ENCODE measurements at regions not wholly inside any gene's neighbourhood (a gene's known extent, or its start where the extent isn't known, plus 50 kb on each side); places are given as distances from the start of the nearest gene placed in this dataset.

DNA sequence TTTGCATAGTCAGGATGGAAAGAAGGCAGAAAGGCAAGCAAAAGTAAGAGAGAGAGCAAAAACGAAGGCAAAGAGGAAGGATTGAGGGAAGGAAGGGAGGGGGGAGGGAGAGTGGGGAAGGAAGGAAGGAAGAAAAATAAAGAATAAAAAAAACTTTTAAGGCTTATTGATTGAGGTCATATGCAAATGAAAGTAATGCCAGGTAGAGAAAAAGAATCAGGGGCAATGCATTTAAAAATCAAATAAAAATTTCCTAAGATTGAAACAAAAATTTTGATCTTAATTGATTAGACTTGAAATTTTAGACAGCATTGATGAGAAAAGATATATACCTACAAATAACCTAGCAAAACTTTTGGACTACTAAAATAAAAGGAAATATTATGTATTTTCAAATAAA lies 153.9 kb upstream of the KIF2B start:
- CTCF ChIA-PET = no interaction called here
- no peak overlapping the region for H3K27ac Mint-ChIP-seq (ENCODE audit: unreplicated experiment)
- no peak overlapping the region for H3K4me3 Mint-ChIP-seq (ENCODE audit: unreplicated experiment)
- H3K36me3 Mint-ChIP-seq (ENCODE audit: insufficient read depth, unreplicated experiment) = no peaks in the 10 kb centered on the region
- H3K9me3 Mint-ChIP-seq (ENCODE audit: unreplicated experiment) = peaks cover 37% of the 10 kb centered on the region
- H3K9me3 ChIP-seq = 0 out of 2 replicates have a peak, but pooled peaks cover 3% of the 10 kb centered on the region
- H3K27me3 Mint-ChIP-seq (ENCODE audit: insufficient read depth, unreplicated experiment) = no peaks in the 10 kb centered on the region
- no peaks in the 10 kb centered on the region for H3K27me3 ChIP-seq (replicated peaks; ENCODE audit: control insufficient read depth, insufficient read depth, low read length)
- TF ChIP-seq, protein P1, sequence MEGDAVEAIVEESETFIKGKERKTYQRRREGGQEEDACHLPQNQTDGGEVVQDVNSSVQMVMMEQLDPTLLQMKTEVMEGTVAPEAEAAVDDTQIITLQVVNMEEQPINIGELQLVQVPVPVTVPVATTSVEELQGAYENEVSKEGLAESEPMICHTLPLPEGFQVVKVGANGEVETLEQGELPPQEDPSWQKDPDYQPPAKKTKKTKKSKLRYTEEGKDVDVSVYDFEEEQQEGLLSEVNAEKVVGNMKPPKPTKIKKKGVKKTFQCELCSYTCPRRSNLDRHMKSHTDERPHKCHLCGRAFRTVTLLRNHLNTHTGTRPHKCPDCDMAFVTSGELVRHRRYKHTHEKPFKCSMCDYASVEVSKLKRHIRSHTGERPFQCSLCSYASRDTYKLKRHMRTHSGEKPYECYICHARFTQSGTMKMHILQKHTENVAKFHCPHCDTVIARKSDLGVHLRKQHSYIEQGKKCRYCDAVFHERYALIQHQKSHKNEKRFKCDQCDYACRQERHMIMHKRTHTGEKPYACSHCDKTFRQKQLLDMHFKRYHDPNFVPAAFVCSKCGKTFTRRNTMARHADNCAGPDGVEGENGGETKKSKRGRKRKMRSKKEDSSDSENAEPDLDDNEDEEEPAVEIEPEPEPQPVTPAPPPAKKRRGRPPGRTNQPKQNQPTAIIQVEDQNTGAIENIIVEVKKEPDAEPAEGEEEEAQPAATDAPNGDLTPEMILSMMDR (IDR thresholded peaks at IDR 0.05; ENCODE audit: insufficient read depth in 1 of 2, low read depth in 1 of 2, low read length in 1 of 2, severe bottlenecking in 1 of 2, unreplicated experiment in 1 of 2) = no peak
- no TSS peak for BruUV-seq (replicated peaks)
- no peaks in the 10 kb centered on the region for H3K4me1 ChIP-seq
- H3K36me3 ChIP-seq (ENCODE audit: control insufficient read depth, insufficient read depth, low read length) = no peaks in the 10 kb centered on the region
- H3K4me3 ChIP-seq (ENCODE audit: low read depth, low read length) = no peak overlapping the region
- DNase-seq = no peak
- intact Hi-C loops (cut with micrococcal nuclease; ENCODE audit: unreplicated experiment) = no loop called here
- POLR2A ChIA-PET = no interaction called here
- peaks cover 8% of the 10 kb centered on the region for H3K4me1 Mint-ChIP-seq (ENCODE audit: low read depth, unreplicated experiment)

DNA sequence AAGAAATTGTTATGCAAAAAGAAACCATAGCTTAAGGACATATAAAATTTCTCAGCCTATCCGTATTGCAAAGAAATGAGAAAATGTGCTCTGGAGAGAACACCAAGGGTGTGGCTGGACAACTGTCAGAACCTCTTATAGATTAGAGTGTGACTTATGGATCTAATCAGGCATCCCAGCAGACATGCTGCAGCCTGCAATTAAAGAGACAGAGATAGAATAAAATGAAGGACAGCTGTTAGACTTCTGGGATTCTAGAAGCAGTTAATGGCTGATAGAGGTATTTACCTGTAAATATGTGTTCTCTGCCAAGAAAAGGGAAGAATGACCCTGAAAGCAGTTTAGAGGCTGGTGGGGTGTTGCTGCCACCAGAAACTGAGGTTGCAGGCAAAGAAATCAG lies 160.1 kb upstream of the KIF2B start:
- H3K27me3 ChIP-seq (replicated peaks; ENCODE audit: control insufficient read depth, insufficient read depth, low read length) = no peaks in the 10 kb centered on the region
- H3K9me3 ChIP-seq = no peaks in the 10 kb centered on the region
- Mint-ChIP-seq H3K9me3 (ENCODE audit: unreplicated experiment) (peaks cover 13% of the 10 kb centered on the region), H3K27me3 (ENCODE audit: insufficient read depth, unreplicated experiment) (no peaks in the 10 kb centered on the region), H3K36me3 (ENCODE audit: insufficient read depth, unreplicated experiment) (no peaks in the 10 kb centered on the region), H3K4me1 (ENCODE audit: low read depth, unreplicated experiment) (no peaks in the 10 kb centered on the region), H3K4me3 (ENCODE audit: unreplicated experiment) (no peak overlapping the region), H3K27ac (ENCODE audit: unreplicated experiment) (no peak overlapping the region)
- TF ChIP-seq, protein P1 (IDR thresholded peaks at IDR 0.05; ENCODE audit: insufficient read depth in 1 of 2, low read depth in 1 of 2, low read length in 1 of 2, severe bottlenecking in 1 of 2, unreplicated experiment in 1 of 2) = no peak
- H3K36me3 ChIP-seq (ENCODE audit: control insufficient read depth, insufficient read depth, low read length) = no peaks in the 10 kb centered on the region
- ChIA-PET CTCF (no interaction called here), POLR2A (no interaction called here)
- no peak for DNase-seq
- BruUV-seq (replicated peaks) = no TSS peak
- no peaks in the 10 kb centered on the region for H3K4me1 ChIP-seq
- intact Hi-C loops (cut with micrococcal nuclease; ENCODE audit: unreplicated experiment) = no loop called here
- no peak overlapping the region for H3K4me3 ChIP-seq (ENCODE audit: low read depth, low read length)

DNA sequence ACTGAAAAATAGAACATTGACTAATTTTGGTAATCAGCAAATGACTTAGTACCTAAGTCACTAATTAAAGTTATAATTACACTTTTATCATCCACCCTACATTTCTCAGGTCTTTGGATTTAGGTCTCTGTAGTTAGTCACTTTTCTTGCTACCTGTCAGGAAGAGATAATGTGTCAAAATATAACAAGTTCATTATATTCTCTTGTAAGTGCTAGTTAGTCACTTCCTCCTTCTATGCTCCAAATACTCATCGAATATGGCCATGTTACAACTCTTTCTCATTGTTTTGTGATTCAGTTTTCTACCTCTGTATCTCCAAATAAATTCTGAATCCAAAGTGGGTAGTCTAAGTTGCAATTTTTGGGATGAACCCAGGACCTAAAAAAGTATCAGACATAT lies 163.5 kb upstream of the KIF2B start:
- Mint-ChIP-seq H3K4me1 (ENCODE audit: low read depth, unreplicated experiment) (no peaks in the 10 kb centered on the region), H3K36me3 (ENCODE audit: insufficient read depth, unreplicated experiment) (no peaks in the 10 kb centered on the region), H3K27ac (ENCODE audit: unreplicated experiment) (no peak overlapping the region), H3K9me3 (ENCODE audit: unreplicated experiment) (no peaks in the 10 kb centered on the region), H3K4me3 (ENCODE audit: unreplicated experiment) (no peak overlapping the region), H3K27me3 (ENCODE audit: insufficient read depth, unreplicated experiment) (no peaks in the 10 kb centered on the region)
- intact Hi-C loops (cut with micrococcal nuclease; ENCODE audit: unreplicated experiment) = no loop called here
- no peaks in the 10 kb centered on the region for H3K9me3 ChIP-seq
- no peaks in the 10 kb centered on the region for H3K36me3 ChIP-seq (ENCODE audit: control insufficient read depth, insufficient read depth, low read length)
- DNase-seq = no peak
- TF ChIP-seq, protein P1 (IDR thresholded peaks at IDR 0.05; ENCODE audit: insufficient read depth in 1 of 2, low read depth in 1 of 2, low read length in 1 of 2, severe bottlenecking in 1 of 2, unreplicated experiment in 1 of 2) = no peak
- no peaks in the 10 kb centered on the region for H3K4me1 ChIP-seq
- H3K27me3 ChIP-seq (replicated peaks; ENCODE audit: control insufficient read depth, insufficient read depth, low read length) = no peaks in the 10 kb centered on the region
- POLR2A ChIA-PET = no interaction called here
- CTCF ChIA-PET = no interaction called here
- H3K4me3 ChIP-seq (ENCODE audit: low read depth, low read length) = no peak overlapping the region
- no TSS peak for BruUV-seq (replicated peaks)

Data from Caco-2 (cell line).